H9 (cell line): ENCODE measurements at regions not wholly inside any gene's neighbourhood (a gene's known extent, or its start where the extent isn't known, plus 50 kb on each side); places are given as distances from the start of the nearest gene placed in this dataset.
A peak's percentile ranks its signal among the peaks of the same experiment; 100 is the strongest.

ENCODE experiments used
- DNase-seq: peaks from one replicate; pipeline ENCODE4 v3.0.0-alpha.2; 2017
- H2AFZ ChIP-seq: one replicate; pipeline ENCODE4 v1.6.1; 2013; ENCODE audit warnings: mild to moderate bottlenecking, low read length, control low read depth, moderate library complexity
- H2AK5ac ChIP-seq: 2 replicates; pipeline ENCODE4 v1.6.1; 2013; ENCODE audit warnings: low read length, control low read depth, mixed read lengths; ENCODE audit not compliant: insufficient read length
- H2BK120ac ChIP-seq: one replicate; pipeline ENCODE4 v1.6.1; 2013; ENCODE audit warnings: low read depth, mild to moderate bottlenecking, low read length, control low read depth, inconsistent platforms; ENCODE audit not compliant: poor library complexity, severe bottlenecking
- H2BK12ac ChIP-seq: 2 replicates; pipeline ENCODE4 v1.6.1; 2013; ENCODE audit warnings: low read length, control low read depth, mixed read lengths, low read depth; ENCODE audit not compliant: insufficient read length
- H2BK15ac ChIP-seq: 2 replicates; pipeline ENCODE4 v1.6.1; 2013; ENCODE audit warnings: low read depth, low read length, control low read depth
- H2BK20ac ChIP-seq: one replicate; pipeline ENCODE4 v1.6.1; 2013; ENCODE audit warnings: low read depth, mild to moderate bottlenecking, low read length, control low read depth, inconsistent platforms; ENCODE audit not compliant: poor library complexity, severe bottlenecking
- H2BK5ac ChIP-seq: 2 replicates; pipeline ENCODE4 v1.6.1; 2013; ENCODE audit warnings: low read length, control low read depth, mixed read lengths; ENCODE audit not compliant: insufficient read length
- H3K14ac ChIP-seq: 2 replicates; pipeline ENCODE4 v1.6.1; 2013; ENCODE audit warnings: low read length, control low read depth; ENCODE audit not compliant: insufficient read depth
- H3K18ac ChIP-seq: 2 replicates; pipeline ENCODE4 v1.6.1; 2013; ENCODE audit warnings: low read depth, mild to moderate bottlenecking, mixed read lengths, low read length, control low read depth; ENCODE audit not compliant: insufficient read length
- H3K23ac ChIP-seq: 2 replicates; pipeline ENCODE4 v1.6.1; 2013; ENCODE audit warnings: low read length, control low read depth, mixed read lengths, low read depth; ENCODE audit not compliant: insufficient read length
- H3K23me2 ChIP-seq: 2 replicates; pipeline ENCODE4 v1.6.1; 2013; ENCODE audit warnings: low read depth, mild to moderate bottlenecking, mixed read lengths, low read length, control low read depth; ENCODE audit not compliant: insufficient read length, poor library complexity, severe bottlenecking
- H3K27ac ChIP-seq: 2 replicates; pipeline ENCODE4 v1.5.1; 2013; ENCODE audit warnings: low read length, control low read depth, mixed read lengths, low read depth; ENCODE audit not compliant: insufficient read length
- H3K27me3 ChIP-seq: 2 replicates; pipeline ENCODE4 v1.6.1; 2013; ENCODE audit warnings: low read length, control low read depth, inconsistent platforms; ENCODE audit not compliant: insufficient read depth
- H3K4ac ChIP-seq: 2 replicates; pipeline ENCODE4 v1.6.1; 2013; ENCODE audit warnings: low read depth, mild to moderate bottlenecking, control low read depth, inconsistent platforms, low read length, moderate library complexity
- H3K4me1 ChIP-seq: 2 replicates; pipeline ENCODE4 v1.6.1; 2013; ENCODE audit warnings: low read length, control low read depth, inconsistent platforms; ENCODE audit not compliant: insufficient read depth
- H3K4me2 ChIP-seq: 2 replicates; pipeline ENCODE4 v1.6.1; 2013; ENCODE audit warnings: low read length, control low read depth, mixed read lengths; ENCODE audit not compliant: insufficient read length, insufficient read depth
- H3K56ac ChIP-seq: 2 replicates; pipeline ENCODE4 v1.6.1; 2013; ENCODE audit warnings: low read depth, mild to moderate bottlenecking, mixed read lengths, low read length, control low read depth; ENCODE audit not compliant: insufficient read length
- H3K79me1 ChIP-seq: 2 replicates; pipeline ENCODE4 v1.6.1; 2013; ENCODE audit warnings: low read depth, mild to moderate bottlenecking, moderate library complexity, low read length, control low read depth, inconsistent platforms; ENCODE audit not compliant: insufficient read depth, poor library complexity, severe bottlenecking
- H3K79me2 ChIP-seq: 2 replicates; pipeline ENCODE4 v1.6.1; 2013; ENCODE audit warnings: low read length, control low read depth, inconsistent platforms; ENCODE audit not compliant: insufficient read depth
- H3K9ac ChIP-seq: 2 replicates; pipeline ENCODE4 v1.6.1; 2013; ENCODE audit warnings: low read length, control low read depth, mixed read lengths; ENCODE audit not compliant: insufficient read length; ENCODE audit errors: extremely low read depth
- H3K9me3 ChIP-seq: one replicate; pipeline ENCODE4 v1.6.1; 2013; ENCODE audit warnings: low read depth, low read length, inconsistent platforms; ENCODE audit not compliant: control insufficient read depth
- H3T11ph ChIP-seq: one replicate; pipeline ENCODE4 v1.6.1; 2013; ENCODE audit warnings: mild to moderate bottlenecking, low read length, control low read depth, inconsistent platforms
- H4K20me1 ChIP-seq: one replicate; pipeline ENCODE4 v1.6.1; 2013; ENCODE audit not compliant: control insufficient read depth, insufficient read length, insufficient read depth
- H4K5ac ChIP-seq: 2 replicates; pipeline ENCODE4 v1.6.1; 2013; ENCODE audit warnings: low read depth, mild to moderate bottlenecking, mixed read lengths, low read length, control low read depth; ENCODE audit not compliant: insufficient read length
- H4K8ac ChIP-seq: replicated peaks from 2 replicates; pipeline ENCODE4 v1.6.1; 2013; ENCODE audit warnings: low read length, control low read depth, mixed read lengths, low read depth; ENCODE audit not compliant: insufficient read length
- H4K91ac ChIP-seq: 2 replicates; pipeline ENCODE4 v1.6.1; 2013; ENCODE audit warnings: low read depth, mild to moderate bottlenecking, moderate library complexity, mixed read lengths, low read length, control low read depth; ENCODE audit not compliant: insufficient read length
- H3K27ac Mint-ChIP-seq, 3 experiments: 2 replicates in 2 of 3; 3 replicates in 1 of 3; pipeline ENCODE4 v1.8.0; 2020 to 2021; ENCODE audit warnings: mixed read lengths in 3 of 3, mild to moderate bottlenecking in 1 of 3, moderate library complexity in 1 of 3
- H3K27me3 Mint-ChIP-seq: 2 replicates; pipeline ENCODE4 v1.8.0; 2021; ENCODE audit warnings: low read depth, mild to moderate bottlenecking, moderate library complexity, mixed read lengths
- H3K36me3 Mint-ChIP-seq, 3 experiments: 2 replicates in 2 of 3; 3 replicates in 1 of 3; pipeline ENCODE4 v1.8.0; 2020 to 2021; ENCODE audit warnings: low read depth in 3 of 3, mixed read lengths in 3 of 3; ENCODE audit not compliant: insufficient read depth in 1 of 3
- H3K4me1 Mint-ChIP-seq, 2 experiments: 2 replicates each; pipeline ENCODE4 v1.8.0; 2020; ENCODE audit warnings: mixed read lengths in 2 of 2
- H3K4me3 Mint-ChIP-seq, 2 experiments: 2 replicates in 1 of 2; 3 replicates in 1 of 2; pipeline ENCODE4 v1.8.0; 2020 to 2021; ENCODE audit warnings: mild to moderate bottlenecking in 2 of 2, mixed read lengths in 2 of 2, moderate library complexity in 1 of 2
- H3K9me3 Mint-ChIP-seq, 2 experiments: 2 replicates in 1 of 2; 3 replicates in 1 of 2; pipeline ENCODE4 v1.8.0; 2020; ENCODE audit warnings: mild to moderate bottlenecking in 2 of 2, mixed read lengths in 2 of 2, moderate library complexity in 1 of 2
- CTCF ChIP-seq: fragments of 200-600 bp; sonication (generic); conservative IDR thresholded peaks from 3 replicates; pipeline ENCODE4 v1.8.0; 2021; ENCODE audit warnings: antibody characterized with exemption, mild to moderate bottlenecking
- WGBS: extraction: QIAGEN DNeasy Blood & Tissue Kit; methylation state at CpG from one replicate; pipeline ENCODE4 v1.1.7; 2013; ENCODE audit warnings: missing lambda C conversion rate, low lambda C conversion rate, mixed read lengths; ENCODE audit not compliant: insufficient read length; ENCODE audit errors: extremely low coverage; 5-methylcytosine and 5-hydroxymethylcytosine counted together

- no CpG with 5 or more reads among the region's 4 CpGs for WGBS
- 0 out of 7 replicates have a peak overlapping the region, but pooled peaks of 1 of the 3 experiments have one; percentile 16 for H3K27ac Mint-ChIP-seq
- H3K27me3 Mint-ChIP-seq: no peaks in the 10 kb centered on the region
- Histone ChIP-seq H2BK15ac (no peak overlapping the region), H3K27me3 (no peaks in the 10 kb centered on the region), H3K27ac (no peak overlapping the region), H3K23ac (no peak overlapping the region), H2BK12ac (no peak overlapping the region), H3K79me2 (no peaks in the 10 kb centered on the region), H4K5ac (no peak overlapping the region), H2AK5ac (no peak overlapping the region), H3K4me1 (peaks cover 6% of the 10 kb centered on the region), H3K23me2 (no peaks in the 10 kb centered on the region), H4K91ac (no peak overlapping the region), H2BK120ac (no peak overlapping the region), H3K18ac (no peak overlapping the region), H3K56ac (no peak overlapping the region), H4K20me1 (no peaks in the 10 kb centered on the region), H3K4me2 (no peak overlapping the region), H3K14ac (no peak overlapping the region), H3K9ac (no peak overlapping the region), H3K4ac (no peak overlapping the region), H3T11ph (no peak overlapping the region), H4K8ac (no peak overlapping the region), H3K79me1 (no peaks in the 10 kb centered on the region), H2AFZ (no peak overlapping the region), H2BK5ac (no peak overlapping the region), H3K9me3 (no peaks in the 10 kb centered on the region), H2BK20ac (no peak overlapping the region)
- no peak for DNase-seq
- TF ChIP-seq CTCF: no peak
- no peak overlapping the region for H3K4me3 Mint-ChIP-seq
- H3K4me1 Mint-ChIP-seq: peaks cover 26 to 31% of the 10 kb centered on the region in 2 experiments
- no peaks in the 10 kb centered on the region for H3K36me3 Mint-ChIP-seq
- no peaks in the 10 kb centered on the region for H3K9me3 Mint-ChIP-seq
Observed at GRCh38 chr5:87752362-87752761, 339.6 kb upstream of the CCNH start.
